Sigmoid colon (tissue), 4 donors: ENCODE measurements at regions not wholly inside any gene's neighbourhood (a gene's known extent, or its start where the extent isn't known, plus 50 kb on each side); places are given as distances from the start of the nearest gene placed in this dataset.

ENCODE experiments used
- EP300 ChIP-seq, 4 donors: sonication (generic); formaldehyde crosslinking; IDR thresholded peaks; one replicate each; pipeline ENCODE4 v1.6.1; 2017; ENCODE audit warnings: antibody characterized with exemption in 4 of 4
- POLR2AphosphoS5 ChIP-seq, 4 donors: sonication (generic); formaldehyde crosslinking; IDR thresholded peaks; one replicate each; pipeline ENCODE4 v1.6.1; 2017; ENCODE audit warnings: antibody characterized with exemption in 4 of 4
- TF ChIP-seq, protein P1 (sequence below), 4 experiments: fragments of 450-650 bp in 3 of 4; fragments of 200-600 bp in 1 of 4; IDR thresholded peaks; one replicate each; pipeline ENCODE4 v1.5.1; 2016 to 2019; ENCODE audit warnings: antibody characterized with exemption in 4 of 4, mild to moderate bottlenecking in 3 of 4, moderate library complexity in 2 of 4

DNA sequence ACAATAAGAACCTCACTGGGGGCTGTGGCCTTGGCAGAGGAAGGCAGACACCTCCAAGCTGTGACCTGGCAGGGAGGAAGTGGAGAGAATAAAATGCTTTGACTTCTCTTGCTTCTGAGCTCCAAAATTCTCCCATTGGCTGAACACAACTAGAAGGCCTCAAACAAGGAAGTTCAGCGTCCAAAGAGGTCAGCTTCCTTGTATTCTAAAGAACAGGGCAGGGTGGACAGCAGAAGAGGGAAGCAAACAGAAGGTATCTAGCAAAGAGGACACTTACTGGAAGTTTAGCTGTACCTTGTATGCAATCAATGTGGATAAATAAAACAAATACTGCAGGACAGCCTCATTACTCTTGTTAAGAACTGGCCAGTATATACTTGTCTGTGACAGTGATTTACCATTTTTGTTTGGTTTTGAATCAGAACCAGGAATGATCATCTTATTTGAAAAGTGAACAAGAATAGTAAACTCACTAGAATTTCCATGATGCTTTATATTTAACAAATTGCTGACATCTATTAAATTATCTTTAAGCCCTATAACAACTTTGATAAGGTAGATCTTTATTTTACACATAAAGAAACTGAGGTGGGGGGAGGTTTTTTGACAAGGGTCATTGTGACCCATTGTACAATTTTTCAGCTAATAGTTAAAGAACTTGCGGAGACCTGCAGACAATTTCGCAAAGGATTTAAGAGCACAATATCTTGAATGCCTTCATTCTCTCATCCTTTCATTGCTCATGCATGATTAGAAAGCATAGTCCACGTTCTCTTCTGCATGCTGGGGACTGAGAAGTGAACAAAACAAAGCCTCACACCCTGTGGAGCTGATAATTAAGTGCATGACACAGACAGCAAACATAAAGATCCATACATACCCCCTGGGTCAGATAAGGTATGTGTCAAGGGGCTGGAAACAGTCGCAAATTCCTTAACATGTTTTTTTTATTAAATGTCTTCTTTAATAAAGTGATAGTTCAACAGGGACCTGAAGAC, 1448.0 kb downstream of the AACS start:
- TF ChIP-seq POLR2AphosphoS5 (IDR thresholded peaks at IDR 0.05) (no peak), EP300 (IDR thresholded peaks at IDR 0.05) (no peak)
- TF ChIP-seq, protein P1, sequence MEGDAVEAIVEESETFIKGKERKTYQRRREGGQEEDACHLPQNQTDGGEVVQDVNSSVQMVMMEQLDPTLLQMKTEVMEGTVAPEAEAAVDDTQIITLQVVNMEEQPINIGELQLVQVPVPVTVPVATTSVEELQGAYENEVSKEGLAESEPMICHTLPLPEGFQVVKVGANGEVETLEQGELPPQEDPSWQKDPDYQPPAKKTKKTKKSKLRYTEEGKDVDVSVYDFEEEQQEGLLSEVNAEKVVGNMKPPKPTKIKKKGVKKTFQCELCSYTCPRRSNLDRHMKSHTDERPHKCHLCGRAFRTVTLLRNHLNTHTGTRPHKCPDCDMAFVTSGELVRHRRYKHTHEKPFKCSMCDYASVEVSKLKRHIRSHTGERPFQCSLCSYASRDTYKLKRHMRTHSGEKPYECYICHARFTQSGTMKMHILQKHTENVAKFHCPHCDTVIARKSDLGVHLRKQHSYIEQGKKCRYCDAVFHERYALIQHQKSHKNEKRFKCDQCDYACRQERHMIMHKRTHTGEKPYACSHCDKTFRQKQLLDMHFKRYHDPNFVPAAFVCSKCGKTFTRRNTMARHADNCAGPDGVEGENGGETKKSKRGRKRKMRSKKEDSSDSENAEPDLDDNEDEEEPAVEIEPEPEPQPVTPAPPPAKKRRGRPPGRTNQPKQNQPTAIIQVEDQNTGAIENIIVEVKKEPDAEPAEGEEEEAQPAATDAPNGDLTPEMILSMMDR (IDR thresholded peaks at IDR 0.05): no peak
